ENCODE measurements at regions not wholly inside any gene's neighbourhood (a gene's known extent, or its start where the extent isn't known, plus 50 kb on each side); places are given as distances from the start of the nearest gene placed in this dataset.

- no peak overlapping the region for H2AFZ ChIP-seq (ENCODE audit: control insufficient read depth, low read depth, low read length)
- DNase-seq (ENCODE audit: low read depth, low spot score): no peak
- H3K4me2 ChIP-seq (ENCODE audit: control insufficient read depth, insufficient read depth): no peak overlapping the region
- 0% methylated on average over 1 of the region's 1 CpG for WGBS (ENCODE audit: insufficient coverage, insufficient replicate concordance, low lambda C conversion rate, missing lambda C conversion rate)
- ChIA-PET RAD21 (ENCODE audit: unreplicated experiment) (no interaction called here), SMC1A (ENCODE audit: uncharacterized antibody, unreplicated experiment) (interaction anchor here (1.1 kb wide), 1 partner anchor 9 kb away, joined by 3 read pairs; no protein-coding TSS in a partner anchor), CTCF (interaction anchor here (1.0 kb wide), 1 partner anchor 169 kb away, joined by 3 read pairs; no protein-coding TSS in a partner anchor), POLR2A (no interaction called here)
- H3K9me3 ChIP-seq (replicated peaks; ENCODE audit: control insufficient read depth, insufficient read depth, low read length): no peaks in the 10 kb centered on the region
- no peak overlapping the region for H3K9ac ChIP-seq (ENCODE audit: control insufficient read depth, insufficient read depth, low read length)
- H3K36me3 ChIP-seq (ENCODE audit: control insufficient read depth in 2 of 2, insufficient read depth in 2 of 2, low read length in 1 of 2): no peaks in the 10 kb centered on the region
- no TSS peak for BruUV-seq (replicated peaks)
- TF ChIP-seq CEBPZ (IDR thresholded peaks at IDR 0.05; ENCODE audit: low read depth, low read length): no peak
- no peak for TF ChIP-seq NFXL1 (IDR thresholded peaks at IDR 0.05; ENCODE audit: borderline replicate concordance)
- no peak for TF ChIP-seq CBX3 (IDR thresholded peaks at IDR 0.05; ENCODE audit: borderline replicate concordance, low read depth)
- TF ChIP-seq PAX8 (IDR thresholded peaks at IDR 0.05): no peak
- no peak for TF ChIP-seq MEF2A (IDR thresholded peaks at IDR 0.05; ENCODE audit: insufficient read depth, low read depth, low read length)
- no peak for TF ChIP-seq ELK1 (IDR thresholded peaks at IDR 0.05; ENCODE audit: low read depth, low read length)
- no peak for TF ChIP-seq CEBPB (IDR thresholded peaks at IDR 0.05; ENCODE audit: borderline replicate concordance in 1 of 2, low read depth in 2 of 2, low read length in 2 of 2)
- TF ChIP-seq SMAD5 (IDR thresholded peaks at IDR 0.05; ENCODE audit: low read depth): no peak
- no peak for TF ChIP-seq POLR2A (IDR thresholded peaks at IDR 0.05; ENCODE audit: low read depth, low read length)
- no peak for TF ChIP-seq BCLAF1 (IDR thresholded peaks at IDR 0.05)
- TF ChIP-seq ESRRA (IDR thresholded peaks at IDR 0.05; ENCODE audit: low read length): no peak
- no peak for ATAC-seq
- no peak overlapping the region for H3K27ac ChIP-seq (ENCODE audit: control insufficient read depth, insufficient read depth)
- in situ Hi-C loops (cut with MboI): no loop called here
- no peaks in the 10 kb centered on the region for H3K4me1 ChIP-seq (ENCODE audit: control insufficient read depth, insufficient read depth, low read length)
- no peaks in the 10 kb centered on the region for H3K79me2 ChIP-seq (ENCODE audit: control insufficient read depth, insufficient read depth, low read length)
- no peak for FAIRE-seq
- intact Hi-C loops (cut with micrococcal nuclease; ENCODE audit: unreplicated experiment): no loop called here
- H3K4me3 ChIP-seq: no peak overlapping the region
- no peaks in the 10 kb centered on the region for H3K27me3 ChIP-seq (replicated peaks in 1 of 2; ENCODE audit: control insufficient read depth in 2 of 2, insufficient read depth in 2 of 2, low read length in 1 of 2)
- no peaks in the 10 kb centered on the region for H4K20me1 ChIP-seq (ENCODE audit: control insufficient read depth, insufficient read depth)
Measured at GRCh38 chr18:30566877-30567276, 475.7 kb downstream of the DSC3 start.
